ENCODE measurements at regions not wholly inside any gene's neighbourhood (a gene's known extent, or its start where the extent isn't known, plus 50 kb on each side); places are given as distances from the start of the nearest gene placed in this dataset.

- ATAC-seq (peak in 1 of 4 donors; percentile 46), DNase-seq (no peak)
- Histone ChIP-seq H3K36me3 (ENCODE audit: insufficient read depth in 1 of 2, low read depth in 1 of 2) (no peaks in the 10 kb centered on the region), H3K4me1 (no peaks in the 10 kb centered on the region), H3K27ac (no peak overlapping the region), H3K4me3 (no peak overlapping the region), H3K9me3 (no peaks in the 10 kb centered on the region), H3K27me3 (ENCODE audit: insufficient read depth in 3 of 3, low read length in 2 of 3) (no peaks in the 10 kb centered on the region)
- TF ChIP-seq, protein P1, sequence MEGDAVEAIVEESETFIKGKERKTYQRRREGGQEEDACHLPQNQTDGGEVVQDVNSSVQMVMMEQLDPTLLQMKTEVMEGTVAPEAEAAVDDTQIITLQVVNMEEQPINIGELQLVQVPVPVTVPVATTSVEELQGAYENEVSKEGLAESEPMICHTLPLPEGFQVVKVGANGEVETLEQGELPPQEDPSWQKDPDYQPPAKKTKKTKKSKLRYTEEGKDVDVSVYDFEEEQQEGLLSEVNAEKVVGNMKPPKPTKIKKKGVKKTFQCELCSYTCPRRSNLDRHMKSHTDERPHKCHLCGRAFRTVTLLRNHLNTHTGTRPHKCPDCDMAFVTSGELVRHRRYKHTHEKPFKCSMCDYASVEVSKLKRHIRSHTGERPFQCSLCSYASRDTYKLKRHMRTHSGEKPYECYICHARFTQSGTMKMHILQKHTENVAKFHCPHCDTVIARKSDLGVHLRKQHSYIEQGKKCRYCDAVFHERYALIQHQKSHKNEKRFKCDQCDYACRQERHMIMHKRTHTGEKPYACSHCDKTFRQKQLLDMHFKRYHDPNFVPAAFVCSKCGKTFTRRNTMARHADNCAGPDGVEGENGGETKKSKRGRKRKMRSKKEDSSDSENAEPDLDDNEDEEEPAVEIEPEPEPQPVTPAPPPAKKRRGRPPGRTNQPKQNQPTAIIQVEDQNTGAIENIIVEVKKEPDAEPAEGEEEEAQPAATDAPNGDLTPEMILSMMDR (IDR thresholded peaks at IDR 0.05), result no peak
- 85 to 86% (median 86%) methylated on average over 6 of the region's 6 CpGs for WGBS, 3 donors
- intact Hi-C loops (cut with DNase I), result no loop called here
These were observed 235.2 kb downstream of the KLF5 start for GRCh38 chr13:73293913-73294523.

DNA sequence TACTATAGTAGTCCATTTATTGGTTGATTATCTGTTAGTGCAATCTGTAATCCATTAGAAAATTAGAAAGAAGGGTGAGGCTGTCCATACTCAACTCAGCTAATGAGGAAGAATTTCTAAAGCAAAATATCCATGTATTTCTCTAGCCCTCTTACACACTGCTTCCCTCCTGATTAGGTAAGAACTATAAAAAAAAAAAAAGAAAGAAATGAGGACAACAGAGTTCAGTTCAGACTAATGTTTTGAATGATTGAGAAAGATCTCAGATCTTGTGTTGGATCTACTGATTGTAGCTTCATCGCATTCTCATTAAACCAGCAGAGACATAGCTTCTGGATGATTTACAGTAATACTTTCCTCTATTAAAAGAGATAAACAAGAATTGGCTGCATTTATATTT is 233.3 kb downstream of the KLF5 start:
- Histone ChIP-seq H3K4me1 (no peaks in the 10 kb centered on the region), H3K4me3 (no peak overlapping the region), H3K27ac (no peak overlapping the region), H3K9me3 (no peaks in the 10 kb centered on the region), H3K27me3 (ENCODE audit: insufficient read depth in 3 of 3, low read length in 2 of 3) (no peaks in the 10 kb centered on the region), H3K36me3 (ENCODE audit: insufficient read depth in 1 of 2, low read depth in 1 of 2) (no peaks in the 10 kb centered on the region)
- no peak for DNase-seq
- TF ChIP-seq, protein P1 (IDR thresholded peaks at IDR 0.05), result no peak
- intact Hi-C loops (cut with DNase I), result no loop called here
- WGBS, 3 donors, result 89 to 97% (median 95%) methylated on average over 1 of the region's 1 CpG
- ATAC-seq, result no peak

DNA sequence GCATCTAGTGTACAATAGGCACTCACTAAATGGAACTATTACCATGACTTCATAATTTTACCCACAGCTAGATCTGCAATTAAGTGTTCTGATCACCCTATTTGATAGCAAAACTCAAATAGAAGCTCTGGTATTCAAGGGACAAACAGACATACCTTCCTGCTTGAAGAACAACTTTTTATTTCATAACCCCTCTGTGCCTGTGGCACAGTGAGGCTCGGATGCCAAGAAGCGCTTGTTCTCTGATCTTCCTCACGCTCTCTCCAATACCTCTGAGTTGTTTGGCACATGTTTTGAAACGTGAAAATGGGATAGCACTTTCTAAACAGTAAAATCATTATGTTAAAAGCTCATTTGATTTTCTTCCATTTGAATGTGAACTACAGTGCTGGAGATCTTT is 232.0 kb downstream of the KLF5 start:
- H3K27me3 ChIP-seq (ENCODE audit: insufficient read depth in 3 of 3, low read length in 2 of 3), result no peaks in the 10 kb centered on the region
- no peaks in the 10 kb centered on the region for H3K36me3 ChIP-seq (ENCODE audit: insufficient read depth in 1 of 2, low read depth in 1 of 2)
- intact Hi-C loops (cut with DNase I), result no loop called here
- H3K4me1 ChIP-seq, result no peaks in the 10 kb centered on the region
- DNase-seq (no peak), ATAC-seq (no peak)
- 59 to 71% (median 65%) methylated on average over 4 of the region's 4 CpGs for WGBS, 3 donors
- H3K9me3 ChIP-seq, result no peaks in the 10 kb centered on the region
- H3K27ac ChIP-seq, result no peak overlapping the region
- TF ChIP-seq, protein P1 (IDR thresholded peaks at IDR 0.05), result no peak
- H3K4me3 ChIP-seq, result no peak overlapping the region

- H3K36me3 ChIP-seq (ENCODE audit: insufficient read depth in 1 of 2, low read depth in 1 of 2), result no peaks in the 10 kb centered on the region
- H3K4me1 ChIP-seq, result no peaks in the 10 kb centered on the region
- 84 to 94% (median 91%) methylated on average over 6 of the region's 6 CpGs for WGBS, 3 donors
- H3K27ac ChIP-seq, result no peak overlapping the region
- ATAC-seq, result no peak
- intact Hi-C loops (cut with DNase I), result no loop called here
- H3K27me3 ChIP-seq (ENCODE audit: insufficient read depth in 3 of 3, low read length in 2 of 3), result no peaks in the 10 kb centered on the region
- TF ChIP-seq, protein P1 (IDR thresholded peaks at IDR 0.05), result no peak
- no peak overlapping the region for H3K4me3 ChIP-seq
- no peaks in the 10 kb centered on the region for H3K9me3 ChIP-seq
- no peak for DNase-seq
These were observed 229.8 kb downstream of the KLF5 start for GRCh38 chr13:73288596-73288995.

- TF ChIP-seq, protein P1 (IDR thresholded peaks at IDR 0.05), result no peak
- Histone ChIP-seq H3K27ac (no peak overlapping the region), H3K4me1 (no peaks in the 10 kb centered on the region), H3K27me3 (ENCODE audit: insufficient read depth in 3 of 3, low read length in 2 of 3) (no peaks in the 10 kb centered on the region), H3K36me3 (ENCODE audit: insufficient read depth in 1 of 2, low read depth in 1 of 2) (no peaks in the 10 kb centered on the region), H3K9me3 (no peaks in the 10 kb centered on the region), H3K4me3 (no peak overlapping the region)
- ATAC-seq (no peak), DNase-seq (no peak)
- intact Hi-C loops (cut with DNase I), result no loop called here
- 92 to 94% (median 93%) methylated on average over 3 of the region's 3 CpGs for WGBS, 3 donors
These were observed 229.0 kb downstream of the KLF5 start for GRCh38 chr13:73287831-73288230.
